ENCODE measurements at regions not wholly inside any gene's neighbourhood (a gene's known extent, or its start where the extent isn't known, plus 50 kb on each side); places are given as distances from the start of the nearest gene placed in this dataset.
A peak's percentile ranks its signal among the peaks of the same experiment; 100 is the strongest.

- DNase-seq = no peak
These were observed 411.3 kb upstream of the USP15 start for GRCh38 chr12:61848893-61849292.

- no peak for DNase-seq
These were observed 406.3 kb upstream of the USP15 start for GRCh38 chr12:61853945-61854344.

- DNase-seq = no peak
These were observed 405.3 kb upstream of the USP15 start for GRCh38 chr12:61854902-61855301.

- peak in 3 of 4 experiments; percentile 3 to 40 (median 4) for DNase-seq
These were observed 402.2 kb upstream of the USP15 start for GRCh38 chr12:61857968-61858367.

GRCh38 chr12:61860451-61860850 lies 399.8 kb upstream of the USP15 start:
- DNase-seq = no peak

GRCh38 chr12:61862986-61863385 lies 397.2 kb upstream of the USP15 start:
- DNase-seq = no peak

- no peak for DNase-seq
These were observed 396.4 kb upstream of the USP15 start for GRCh38 chr12:61863811-61864210.

- DNase-seq = no peak
These were observed 390.4 kb upstream of the USP15 start for GRCh38 chr12:61869796-61870195.

- peak; percentile 35 to 77 (median 57) for DNase-seq
These were observed 389.3 kb upstream of the USP15 start for GRCh38 chr12:61870658-61871484.

GRCh38 chr12:61871485-61871810 lies 388.8 kb upstream of the USP15 start:
- peak; percentile 6 to 60 (median 41) for DNase-seq

- DNase-seq = no peak
These were observed 381.0 kb upstream of the USP15 start for GRCh38 chr12:61879229-61879628.

- no peak for DNase-seq
These were observed 380.0 kb upstream of the USP15 start for GRCh38 chr12:61880186-61880585.

GRCh38 chr12:61891632-61892031 lies 368.6 kb upstream of the USP15 start:
- peak; percentile 5 to 39 (median 32) for DNase-seq

- DNase-seq = no peak
These were observed 366.0 kb upstream of the USP15 start for GRCh38 chr12:61894168-61894567.

- DNase-seq = no peak
These were observed 363.8 kb upstream of the USP15 start for GRCh38 chr12:61896436-61896835.

- DNase-seq = no peak
These were observed 357.8 kb upstream of the USP15 start for GRCh38 chr12:61902403-61902802.

- no peak for DNase-seq
These were observed 349.1 kb upstream of the USP15 start for GRCh38 chr12:61911113-61911512.

GRCh38 chr12:61915420-61915819 lies 344.8 kb upstream of the USP15 start:
- peak; percentile 57 to 85 (median 79) for DNase-seq

- no peak for DNase-seq
These were observed 343.4 kb upstream of the USP15 start for GRCh38 chr12:61916831-61917230.

- DNase-seq = peak in 2 of 4 experiments; percentile 32 to 38
These were observed 340.5 kb upstream of the USP15 start for GRCh38 chr12:61919686-61920085.

GRCh38 chr12:61920230-61920629 lies 340.0 kb upstream of the USP15 start:
- no peak for DNase-seq

GRCh38 chr12:61923152-61923551 lies 337.1 kb upstream of the USP15 start:
- no peak for DNase-seq

- DNase-seq = no peak
These were observed 325.6 kb upstream of the USP15 start for GRCh38 chr12:61934564-61934963.

GRCh38 chr12:61939977-61940376 lies 320.2 kb upstream of the USP15 start:
- DNase-seq = no peak

- DNase-seq = no peak
These were observed 303.7 kb upstream of the USP15 start for GRCh38 chr12:61956545-61956944.
